ENCODE measurements at regions not wholly inside any gene's neighbourhood (a gene's known extent, or its start where the extent isn't known, plus 50 kb on each side); places are given as distances from the start of the nearest gene placed in this dataset.
"Not testable (repeated sequence)": the region's sequence is repeated elsewhere in the genome, so short reads cannot be mapped to it uniquely, and the experiment has no call there.

DNA sequence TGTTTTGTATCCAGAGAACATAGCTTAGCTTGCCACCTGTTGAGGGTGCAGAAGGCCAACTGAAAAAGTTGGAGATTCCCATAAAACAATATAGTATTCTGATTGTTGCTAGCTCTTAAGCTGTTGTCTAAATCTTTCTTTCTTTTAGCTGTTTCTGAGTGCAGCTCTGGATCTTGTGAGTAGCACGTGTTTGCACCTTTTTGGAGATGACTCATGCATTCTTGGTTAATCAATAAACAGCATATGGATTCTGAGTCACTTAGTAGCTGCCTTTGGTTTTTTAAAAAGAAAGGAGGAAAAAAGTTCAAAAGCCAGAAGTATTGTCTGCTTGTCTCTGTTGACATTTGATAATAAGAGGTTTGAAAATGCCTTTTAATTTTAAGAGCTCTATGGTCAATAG, 483.0 kb upstream of the FSIP2 start:
- DNase-seq (ENCODE audit: low read depth, low spot score): peak; percentile 1

DNA sequence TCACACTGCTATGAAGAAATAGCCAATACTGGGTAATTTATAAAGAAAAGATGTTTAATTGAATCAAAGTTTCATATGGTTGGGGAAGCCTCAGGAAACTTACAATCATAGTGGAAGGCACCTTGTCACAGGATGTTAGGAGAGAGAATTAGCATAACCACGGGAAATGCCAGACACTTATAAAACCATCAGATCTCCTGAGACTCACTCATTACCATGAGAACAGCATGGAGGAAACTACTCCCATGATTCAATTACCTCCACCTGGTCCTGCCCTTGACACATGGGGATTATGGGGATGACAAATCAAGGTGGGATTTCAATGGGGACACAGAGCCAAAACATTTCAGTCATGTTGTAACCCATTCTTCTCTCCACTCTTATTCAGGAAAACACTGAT, 472.9 kb upstream of the FSIP2 start:
- DNase-seq (ENCODE audit: low read depth, low spot score): no peak

DNA sequence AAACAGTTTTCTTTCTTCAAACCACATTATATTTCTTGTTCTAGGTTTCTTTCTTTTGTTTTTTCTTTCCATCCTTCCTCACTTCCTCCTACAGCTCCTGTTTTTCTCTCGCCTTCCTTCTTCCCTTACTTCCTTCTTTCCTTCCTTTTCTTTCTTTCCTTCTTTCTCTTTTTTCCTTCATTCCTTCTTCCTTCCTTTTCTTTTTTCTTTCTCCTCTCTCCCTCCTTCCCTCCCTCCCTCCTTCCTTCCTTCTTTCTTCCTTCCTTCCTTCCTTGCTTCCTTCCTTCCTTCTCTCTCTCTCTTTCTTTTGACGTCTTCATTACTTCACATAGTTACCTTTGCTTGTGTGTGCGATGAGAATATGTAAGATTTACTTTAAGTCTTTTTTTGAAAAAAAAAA, 470.0 kb upstream of the FSIP2 start:
- no peak for DNase-seq (ENCODE audit: low read depth, low spot score)

DNA sequence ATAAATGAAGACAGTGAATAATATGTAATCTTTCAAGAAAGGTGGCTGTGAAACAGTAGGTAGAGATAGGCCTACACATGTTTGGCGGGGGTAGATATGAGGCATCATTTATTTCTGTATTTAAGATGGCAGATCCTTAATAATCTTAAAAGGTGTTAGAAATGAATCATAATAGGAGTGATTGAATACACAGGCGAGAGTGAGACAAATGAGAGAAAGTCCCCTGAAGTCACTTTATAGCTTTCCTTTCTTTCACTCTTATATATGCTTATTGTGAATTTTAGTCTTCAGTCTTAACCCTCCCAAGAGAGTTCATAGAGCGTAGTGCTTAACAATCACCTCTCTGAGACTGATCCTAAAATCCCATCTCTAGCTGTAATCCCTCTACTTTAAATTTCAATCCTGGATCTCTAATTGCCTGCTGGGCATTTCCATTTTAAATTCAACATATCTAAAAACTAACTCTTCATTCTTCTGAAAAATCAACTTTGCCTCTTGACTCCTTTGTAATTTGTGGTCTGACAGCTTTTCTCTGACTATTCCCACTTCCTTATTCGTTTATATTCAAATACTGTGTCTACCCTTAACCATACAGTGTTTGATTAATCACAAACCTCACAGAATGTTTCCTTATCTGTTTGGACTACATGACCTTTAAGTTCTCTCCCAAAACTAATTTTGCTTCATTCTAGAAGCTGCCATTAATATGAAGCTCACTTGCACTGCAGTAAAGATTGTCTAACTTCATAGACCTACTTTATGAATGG, 463.7 kb upstream of the FSIP2 start:
- no peak for DNase-seq (ENCODE audit: low read depth, low spot score)

DNA sequence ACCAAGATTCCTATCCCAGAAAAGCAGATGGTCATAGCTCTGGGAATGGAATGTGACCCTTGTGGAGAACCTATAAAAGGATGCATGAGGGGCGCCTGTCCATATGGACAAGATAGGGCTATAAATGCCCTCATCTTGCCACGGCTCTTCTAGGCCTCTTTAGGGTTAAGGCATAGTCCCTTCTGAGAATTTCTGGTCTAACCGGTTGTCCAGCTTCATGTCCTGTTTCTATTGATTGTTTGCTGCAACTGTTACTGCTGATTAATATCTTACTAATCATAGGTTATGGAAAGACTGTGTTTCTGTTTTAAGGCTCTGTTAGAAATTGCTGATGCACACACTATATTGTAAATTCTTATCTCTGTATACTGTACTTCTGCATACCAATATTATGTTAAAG, 462.6 kb upstream of the FSIP2 start:
- DNase-seq (ENCODE audit: low read depth, low spot score): not testable (repeated sequence)

DNA sequence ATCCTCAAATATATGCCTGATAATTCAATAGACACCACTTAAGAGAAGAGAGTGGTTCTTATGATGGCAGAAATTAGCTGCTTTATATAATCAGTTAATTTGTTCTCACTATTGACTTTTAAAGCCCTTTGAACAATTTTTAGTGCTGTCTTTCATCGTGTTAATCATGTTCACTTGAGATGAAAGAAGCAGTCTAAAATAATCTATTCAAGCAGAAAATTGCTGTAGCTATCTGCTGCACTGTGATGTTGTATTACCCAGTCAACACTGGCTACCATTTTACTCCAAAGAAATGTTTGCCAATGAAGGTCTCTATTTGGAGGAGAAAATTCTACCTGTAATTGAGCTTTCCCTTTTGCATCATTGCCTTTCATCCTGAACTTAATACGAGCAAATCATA, 459.8 kb upstream of the FSIP2 start:
- DNase-seq (ENCODE audit: low read depth, low spot score): no peak

DNA sequence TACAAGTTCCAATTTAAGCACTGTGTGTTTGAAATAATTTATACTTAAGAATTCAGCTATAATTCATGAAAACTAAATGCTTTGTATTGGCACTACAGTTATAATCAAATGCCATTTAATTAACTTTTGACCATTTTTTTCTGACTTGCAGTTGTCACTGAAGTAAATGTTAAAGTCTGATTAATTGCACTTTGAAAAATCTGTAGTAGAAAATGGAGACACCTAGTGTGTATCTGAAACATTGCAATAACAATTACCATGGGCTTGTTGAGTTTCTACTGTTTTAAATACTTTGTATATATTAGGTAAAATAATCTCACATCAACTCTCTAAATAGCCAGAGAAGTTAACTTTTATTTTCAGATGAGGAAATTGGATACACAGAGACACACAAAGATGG, 458.6 kb upstream of the FSIP2 start:
- peak; percentile 36 for DNase-seq (ENCODE audit: low read depth, low spot score)

DNA sequence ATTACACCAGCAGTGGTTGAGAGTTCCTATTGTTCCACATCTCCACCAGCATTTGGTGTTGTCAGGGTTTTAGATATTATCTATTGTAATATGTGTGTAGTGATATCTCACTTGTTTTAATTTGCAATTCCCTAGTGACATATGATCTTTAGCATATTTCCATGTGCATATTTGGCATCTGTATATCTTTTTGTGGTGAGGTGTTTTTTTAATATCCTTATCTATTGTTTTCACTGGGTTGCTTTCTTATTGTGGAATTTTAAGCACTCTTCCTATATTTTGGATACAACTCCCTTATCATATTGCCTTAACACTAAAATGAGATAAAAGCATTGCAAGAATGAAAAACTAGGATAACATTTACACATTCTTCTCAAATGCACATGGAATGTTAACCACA, 453.9 kb upstream of the FSIP2 start:
- no peak for DNase-seq (ENCODE audit: low read depth, low spot score)

DNA sequence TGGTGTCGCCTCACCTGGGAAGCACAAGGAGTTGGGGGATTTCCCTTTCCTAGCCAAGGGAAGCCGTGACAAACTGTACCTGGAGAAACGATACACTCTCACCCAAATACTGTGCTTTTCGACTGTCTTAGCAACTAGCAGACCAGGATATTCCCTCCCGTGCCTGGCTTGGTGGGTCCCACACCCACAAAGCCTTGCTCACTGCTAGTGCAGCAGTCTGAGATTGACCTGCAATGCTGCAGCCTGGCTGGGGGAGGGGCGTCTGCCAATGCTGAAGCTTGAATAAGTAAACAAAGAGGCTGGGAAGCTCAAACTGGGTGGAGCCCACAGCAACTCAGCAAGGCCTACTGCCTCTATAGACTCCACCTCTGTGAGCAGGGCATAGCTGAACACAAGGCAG, 448.6 kb upstream of the FSIP2 start:
- DNase-seq (ENCODE audit: low read depth, low spot score): not testable (repeated sequence)

DNA sequence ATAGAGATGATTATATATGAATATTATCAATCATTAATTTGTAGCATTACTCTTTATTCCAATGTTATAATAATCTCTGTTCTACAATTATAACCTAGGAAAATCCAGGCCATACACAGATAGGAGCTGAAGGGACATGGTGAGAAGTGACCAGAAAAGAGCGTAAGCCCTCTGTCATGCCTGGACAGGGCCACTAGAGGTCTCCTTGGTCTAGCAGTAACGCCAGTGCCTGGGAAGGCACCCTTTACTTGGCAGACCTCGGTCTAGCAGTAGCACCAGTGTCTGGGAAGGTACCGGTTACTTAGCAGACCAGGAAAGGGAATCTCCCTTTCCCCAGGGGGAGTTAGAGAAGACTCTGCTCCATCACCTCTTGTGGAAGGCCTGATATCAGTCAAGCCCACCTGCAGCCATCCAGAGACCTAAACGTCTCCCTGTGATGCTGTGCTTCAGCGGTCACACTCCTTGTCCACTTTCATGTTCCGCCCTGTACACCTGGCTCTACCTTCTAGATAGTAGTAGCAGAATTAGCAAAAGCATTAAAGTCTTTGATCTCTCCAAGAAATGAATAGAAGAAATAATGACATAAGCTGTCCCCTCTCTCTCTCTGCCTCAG, 447.5 kb upstream of the FSIP2 start:
- DNase-seq (ENCODE audit: low read depth, low spot score): peak; percentile 49

DNA sequence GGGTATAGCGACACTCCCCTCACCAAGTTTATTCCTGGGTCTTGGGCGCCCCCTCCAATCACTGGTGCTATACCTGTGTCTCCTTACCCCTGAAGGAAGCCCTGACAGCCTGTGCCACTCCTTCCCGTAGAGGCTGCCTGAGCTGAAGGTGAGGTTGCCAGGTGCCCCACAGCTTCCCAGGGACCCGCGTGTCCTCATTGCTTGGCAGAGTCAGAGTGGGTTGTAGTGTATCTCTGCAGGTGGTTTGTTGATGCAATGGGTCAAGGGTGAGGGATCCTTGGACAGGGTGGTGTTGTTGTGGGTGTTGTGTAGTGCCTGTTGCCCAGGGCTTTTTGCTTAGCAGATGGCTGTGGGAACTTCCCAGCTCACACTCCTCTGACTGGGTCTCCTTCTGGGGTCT, 438.7 kb upstream of the FSIP2 start:
- no peak for DNase-seq (ENCODE audit: low read depth, low spot score)

DNA sequence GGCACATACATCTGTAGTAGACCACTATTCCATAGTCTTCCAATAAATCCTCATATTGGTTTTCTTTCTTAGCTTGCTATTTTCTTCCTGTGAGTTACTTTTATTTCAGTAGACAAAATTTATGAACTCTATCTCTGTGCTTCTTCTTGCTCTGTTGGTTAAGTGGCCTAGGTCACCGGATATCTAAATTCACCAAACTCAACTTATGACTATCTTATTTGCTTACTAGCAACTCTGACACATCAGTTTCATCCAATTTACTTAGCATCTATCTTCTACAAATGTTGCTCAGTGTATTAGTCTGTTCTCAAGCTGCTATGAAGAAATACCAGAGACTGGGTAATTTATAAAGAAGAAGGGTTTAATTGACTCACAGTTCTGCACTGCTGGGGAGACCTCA, 432.5 kb upstream of the FSIP2 start:
- no peak for DNase-seq (ENCODE audit: low read depth, low spot score)

DNA sequence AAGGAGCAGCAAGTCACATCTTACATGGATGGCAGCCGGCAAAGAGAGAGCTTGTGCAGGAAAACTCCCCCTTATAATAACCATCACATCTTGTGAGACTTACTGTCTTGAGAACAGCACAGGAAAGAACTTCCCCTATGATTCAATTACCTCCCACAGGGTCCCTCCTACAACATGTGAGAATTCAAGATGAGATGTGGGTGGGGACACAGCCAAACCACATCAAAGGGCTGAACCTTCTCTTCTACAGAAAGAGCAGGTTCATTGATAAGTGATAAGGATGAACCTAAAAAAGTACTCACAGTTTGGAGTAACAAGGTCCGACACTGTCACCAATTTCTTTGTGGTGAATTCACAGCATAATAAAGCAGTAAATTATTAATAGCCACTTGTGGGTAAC, 422.2 kb upstream of the FSIP2 start:
- no peak for DNase-seq (ENCODE audit: low read depth, low spot score)

DNA sequence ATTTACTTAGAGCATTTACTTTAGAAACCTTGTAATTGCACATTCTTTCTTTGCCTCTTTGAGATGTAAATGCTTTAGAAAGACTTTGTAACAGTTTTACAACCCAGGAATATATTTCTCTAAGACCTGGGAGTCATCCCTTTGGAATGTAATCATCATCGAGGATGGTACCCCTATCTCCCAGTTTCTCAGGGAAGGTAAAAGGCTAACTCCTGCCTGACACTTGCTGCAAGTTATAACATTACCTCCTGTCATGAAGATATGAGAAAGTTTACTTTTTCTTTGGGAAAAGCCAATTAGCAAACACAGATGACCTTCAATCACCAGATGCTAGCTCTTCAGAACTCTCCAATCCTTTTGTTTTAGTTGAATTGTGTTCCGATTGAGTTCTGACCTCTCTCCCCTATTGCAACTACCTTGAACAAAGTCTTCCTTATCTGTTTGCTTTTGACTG, 420.3 kb upstream of the FSIP2 start:
- DNase-seq (ENCODE audit: low read depth, low spot score): no peak

DNA sequence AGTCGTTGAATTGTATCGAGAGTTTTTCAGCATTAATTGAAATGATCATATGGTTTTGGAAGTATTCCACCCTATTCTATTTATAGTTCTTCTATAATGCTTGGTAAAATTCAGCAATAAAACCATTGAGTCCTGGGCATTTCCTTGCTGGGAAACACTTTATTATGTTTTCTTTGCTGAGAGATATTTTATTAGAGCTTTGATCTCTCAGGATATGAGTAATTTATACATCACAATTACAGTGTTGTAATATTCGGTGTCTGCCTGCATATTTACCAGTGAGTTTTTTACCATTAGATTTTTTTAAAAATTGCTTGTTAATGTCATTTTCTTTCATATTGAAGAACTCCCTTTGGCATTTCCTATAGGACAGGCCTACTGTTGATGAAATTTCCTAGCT, 402.7 kb upstream of the FSIP2 start:
- no peak for DNase-seq (ENCODE audit: low read depth, low spot score)

DNA sequence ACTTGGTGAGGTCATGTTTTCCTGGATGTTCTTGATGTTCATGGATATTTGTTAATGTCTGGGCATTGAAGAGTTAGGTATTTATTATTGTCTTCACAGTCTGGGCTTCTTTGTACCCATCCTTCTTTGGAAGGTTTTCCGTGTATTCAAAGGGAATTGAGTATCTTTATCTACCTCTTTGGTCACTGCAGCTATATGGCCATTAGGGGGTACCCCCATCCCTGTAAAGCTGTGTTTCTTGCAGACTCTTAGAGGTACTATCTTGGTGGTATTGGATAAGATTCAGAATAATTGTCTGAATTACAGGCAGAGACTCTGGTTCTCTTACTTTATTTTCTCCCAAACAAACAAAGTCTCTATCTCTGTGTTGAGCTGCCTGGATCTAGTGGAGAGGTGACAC, 401.6 kb upstream of the FSIP2 start:
- no peak for DNase-seq (ENCODE audit: low read depth, low spot score)

DNA sequence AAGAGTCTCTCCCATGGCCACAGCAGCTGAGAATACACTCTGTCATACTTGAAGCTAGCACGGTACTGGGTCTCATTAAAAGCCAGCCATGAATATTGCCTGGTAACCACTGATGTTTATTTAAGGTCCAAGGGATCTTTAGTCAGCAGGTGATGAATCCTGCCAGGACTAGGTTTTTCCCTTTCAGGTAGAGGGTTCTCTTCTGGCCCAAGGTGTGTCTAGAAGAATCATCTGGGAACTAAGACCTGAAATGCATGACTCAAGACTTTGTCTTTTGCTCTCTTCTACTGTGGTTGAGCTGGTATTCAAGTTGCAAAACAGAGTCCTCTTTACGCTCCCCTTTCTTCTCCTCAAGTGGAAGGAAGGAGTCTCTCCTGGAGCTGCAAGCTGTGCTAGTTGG, 400.5 kb upstream of the FSIP2 start:
- no peak for DNase-seq (ENCODE audit: low read depth, low spot score)

DNA sequence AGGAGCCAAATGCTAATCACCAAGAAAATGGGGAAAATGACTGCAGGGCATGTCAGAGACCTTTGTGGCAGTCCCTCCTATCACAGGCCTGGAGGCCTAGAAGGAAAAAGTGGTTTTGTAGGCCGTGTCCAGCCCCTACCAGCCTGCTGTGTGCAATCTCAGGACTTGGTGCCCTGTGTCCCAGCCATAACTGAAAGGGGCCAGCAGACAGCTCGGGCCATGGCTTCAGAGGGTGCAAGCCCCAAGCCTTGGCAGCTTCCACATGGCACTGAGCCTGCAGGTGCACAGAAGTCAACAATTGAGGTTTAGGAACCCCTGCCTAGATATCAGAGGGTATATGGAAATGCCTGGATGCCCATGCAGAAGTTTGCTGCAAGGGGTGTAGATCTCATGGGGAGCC, 391.2 kb upstream of the FSIP2 start:
- DNase-seq (ENCODE audit: low read depth, low spot score): no peak

DNA sequence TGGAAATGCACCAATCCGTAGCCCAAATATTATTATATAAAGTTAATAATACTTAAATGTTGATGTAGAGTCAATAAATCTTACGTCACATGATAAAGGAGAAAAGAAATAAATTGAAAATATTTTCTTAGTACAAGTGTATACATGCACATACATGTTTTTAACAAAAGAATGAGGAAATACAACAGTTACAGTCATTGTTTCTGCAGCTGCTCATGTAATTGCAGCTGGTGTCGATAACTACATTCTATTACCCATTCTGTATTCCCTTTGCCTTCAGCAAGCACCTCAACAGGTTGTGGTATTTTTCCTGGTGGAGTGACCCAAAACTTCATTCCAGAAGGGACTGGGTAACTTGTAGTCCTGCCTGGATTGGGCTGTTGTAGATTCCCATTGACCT, 377.8 kb upstream of the FSIP2 start:
- no peak for DNase-seq (ENCODE audit: low read depth, low spot score)

DNA sequence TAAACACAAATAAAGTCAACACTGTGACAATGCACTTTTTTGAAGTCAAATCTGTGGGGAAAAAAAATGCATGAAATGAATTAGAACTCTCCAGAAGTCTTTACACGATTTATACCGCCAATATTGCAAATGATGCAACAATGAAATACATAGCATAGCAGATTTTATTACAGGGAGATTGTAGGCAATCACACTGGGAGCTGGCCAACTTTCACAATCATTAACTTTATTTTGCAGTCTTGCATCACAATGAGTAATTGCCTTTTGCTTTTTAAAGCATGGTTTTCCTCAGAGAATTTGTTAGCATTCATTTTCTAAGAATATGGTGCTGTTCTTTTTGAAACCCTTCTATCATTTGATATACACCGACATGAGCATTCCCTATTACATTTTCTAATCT, 366.4 kb upstream of the FSIP2 start:
- DNase-seq (ENCODE audit: low read depth, low spot score): no peak

DNA sequence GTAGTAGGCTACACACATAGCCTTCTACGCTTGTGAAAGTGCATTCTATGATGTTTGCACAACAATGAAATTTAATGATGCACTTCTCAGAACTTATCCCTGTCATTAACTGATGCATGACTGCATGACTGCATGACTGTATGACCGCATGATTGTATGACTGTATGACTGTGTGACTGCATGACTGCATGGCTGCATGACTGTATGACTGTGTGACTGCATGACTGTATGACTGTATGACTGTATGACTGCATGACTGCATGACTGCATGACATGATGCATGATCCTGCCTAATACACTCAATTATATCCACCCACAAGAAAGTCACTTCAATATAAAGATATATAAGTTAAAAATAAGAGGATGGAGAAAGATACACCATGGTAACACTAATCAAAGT, 365.4 kb upstream of the FSIP2 start:
- DNase-seq (ENCODE audit: low read depth, low spot score): no peak

DNA sequence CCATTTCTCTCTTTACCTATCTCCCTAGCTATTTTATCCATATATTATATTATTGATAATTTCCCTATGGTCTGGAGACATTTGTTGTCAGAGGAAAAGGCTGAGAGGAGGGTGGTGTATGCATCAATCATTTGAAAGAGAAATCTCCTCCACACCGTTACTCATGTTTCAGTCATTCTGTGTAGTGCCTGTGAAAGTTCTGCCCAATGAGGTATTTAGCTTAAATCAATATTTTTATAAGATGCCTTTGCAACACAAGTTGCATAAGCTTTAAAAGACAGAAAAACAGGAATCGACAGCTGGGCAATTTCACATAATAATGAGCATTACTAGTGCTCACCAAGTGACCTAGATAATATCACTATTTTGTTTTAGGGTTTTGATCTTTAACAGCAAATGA, 363.7 kb upstream of the FSIP2 start:
- peak; percentile 10 for DNase-seq (ENCODE audit: low read depth, low spot score)

DNA sequence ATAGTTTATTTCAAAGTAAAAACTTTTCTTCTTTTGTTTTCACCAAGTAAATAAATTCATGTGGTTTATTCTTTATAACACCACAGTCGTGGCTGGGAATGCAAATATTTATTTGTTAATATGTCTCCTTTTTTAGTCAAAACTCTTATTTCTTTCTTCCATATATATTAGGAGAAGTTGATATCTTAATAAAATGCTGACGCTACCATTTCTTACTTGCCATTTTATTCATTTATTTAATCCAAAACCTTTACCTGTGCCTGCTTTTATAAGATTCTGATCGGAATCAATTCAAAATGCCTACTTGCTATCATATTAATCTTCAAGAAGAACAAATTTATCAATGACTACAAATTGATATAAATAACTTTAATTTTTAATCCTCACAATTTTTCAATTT, 362.9 kb upstream of the FSIP2 start:
- no peak for DNase-seq (ENCODE audit: low read depth, low spot score)

DNA sequence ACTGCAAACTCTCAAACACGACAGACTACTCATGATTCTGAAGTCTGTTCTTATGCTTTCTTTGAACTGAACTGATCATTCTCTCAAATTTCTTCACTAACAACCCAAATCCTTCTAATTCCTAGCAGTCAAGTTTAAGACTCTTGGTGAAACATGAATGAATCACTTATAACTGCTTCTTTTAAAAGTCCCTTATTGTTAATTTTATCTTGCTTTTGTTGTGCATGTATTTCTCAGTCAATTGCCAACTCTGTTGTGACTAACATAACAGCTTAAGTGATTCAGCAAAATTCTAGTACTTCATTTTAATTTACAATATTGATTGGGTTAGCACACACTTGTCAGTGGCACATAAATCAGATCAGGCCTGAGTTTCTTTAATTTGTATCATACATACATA, 357.0 kb upstream of the FSIP2 start:
- no peak for DNase-seq (ENCODE audit: low read depth, low spot score)
